BJ (cell line): ENCODE measurements at regions not wholly inside any gene's neighbourhood (a gene's known extent, or its start where the extent isn't known, plus 50 kb on each side); places are given as distances from the start of the nearest gene placed in this dataset.

Source experiments
- CTCF ChIA-PET: fragments of 350-600 bp; formaldehyde crosslinking; extraction: SDS; loops from one replicate; lab custom pipeline; 2021; ENCODE audit warnings: antibody characterized with exemption, inconsistent platforms; lab: Yijun Ruan, JAX
- POLR2A ChIA-PET: fragments of 300-600 bp; sonication (Branson Sonifier 250); formaldehyde crosslinking; extraction: SDS; loops from one replicate; lab custom pipeline; 2021; ENCODE audit warnings: antibody characterized with exemption; lab: Charles Lee
- DNase-seq: peaks from one replicate; pipeline ENCODE4 v3.0.0-alpha.2; 2011; ENCODE audit warnings: low read depth
- H3K27me3 ChIP-seq: 2 replicates; pipeline ENCODE4 v1.6.0; 2011; ENCODE audit warnings: low read length; ENCODE audit not compliant: control insufficient read depth, insufficient read depth
- H3K36me3 ChIP-seq: 2 replicates; pipeline ENCODE4 v1.5.1; 2011; ENCODE audit warnings: low read length; ENCODE audit not compliant: control insufficient read depth, insufficient read depth
- H3K4me3 ChIP-seq: 2 replicates; pipeline ENCODE4 v1.5.1; 2011; ENCODE audit warnings: low read depth, mild to moderate bottlenecking, control low read depth, low read length
- CTCF ChIP-seq: IDR thresholded peaks from 2 replicates; pipeline ENCODE4 v1.5.1; 2011; ENCODE audit warnings: low read depth, mild to moderate bottlenecking, control low read depth, inconsistent platforms, low read length, moderate library complexity; ENCODE audit not compliant: insufficient read depth

- no peaks in the 10 kb centered on the region for H3K36me3 ChIP-seq
- POLR2A ChIA-PET = no interaction called here
- DNase-seq = no peak
- TF ChIP-seq CTCF = no peak
- no peak overlapping the region for H3K4me3 ChIP-seq
- H3K27me3 ChIP-seq = peaks cover 3% of the 10 kb centered on the region
- CTCF ChIA-PET = interaction anchor here (0.5 to 0.7 kb wide), 2 partner anchors 11 to 111 kb away, joined by 3 to 4 read pairs; no protein-coding TSS in a partner anchor
These were observed 264.4 kb downstream of the LOXHD1 start for GRCh38 chr18:46392576-46392975.

GRCh38 chr18:46393230-46393629 is 263.8 kb downstream of the LOXHD1 start:
- POLR2A ChIA-PET = no interaction called here
- Histone ChIP-seq H3K36me3 (no peaks in the 10 kb centered on the region), H3K27me3 (peaks cover 1% of the 10 kb centered on the region), H3K4me3 (no peak overlapping the region)
- CTCF ChIA-PET = interaction anchor here (0.5 to 1.6 kb wide), 4 partner anchors 11 to 112 kb away, joined by 3 to 4 read pairs (median 3); no protein-coding TSS in a partner anchor
- DNase-seq = no peak
- no peak for TF ChIP-seq CTCF

DNA sequence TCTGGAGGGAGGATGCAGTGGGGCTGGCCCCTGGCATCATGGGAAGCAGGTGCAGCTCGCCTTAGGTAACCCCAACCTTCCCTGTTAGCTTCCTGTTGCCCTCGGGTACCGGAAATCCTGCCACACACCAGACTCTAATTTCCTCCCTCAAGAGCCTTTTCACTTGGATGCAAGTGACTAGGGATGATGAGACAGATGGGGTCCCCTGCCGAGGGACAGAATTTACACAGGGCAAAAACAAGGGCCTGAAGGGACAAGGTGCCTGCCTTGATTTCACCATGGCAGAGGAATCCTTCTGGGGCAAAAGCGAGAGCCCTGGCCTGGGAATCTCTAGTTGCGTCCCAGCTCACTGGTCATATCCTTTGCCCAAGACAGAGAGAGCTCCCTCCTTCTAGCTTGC is 263.1 kb downstream of the LOXHD1 start:
- Histone ChIP-seq H3K27me3 (peaks cover 1% of the 10 kb centered on the region; the same call in 1 of the 2 replicates), H3K4me3 (no peak overlapping the region), H3K36me3 (no peaks in the 10 kb centered on the region)
- TF ChIP-seq CTCF = no peak
- POLR2A ChIA-PET = no interaction called here
- CTCF ChIA-PET = interaction anchor here (1.6 kb wide), 1 partner anchor 11 kb away, joined by 3 read pairs; no protein-coding TSS in a partner anchor
- no peak for DNase-seq

GRCh38 chr18:46395795-46396194 is 261.2 kb downstream of the LOXHD1 start:
- TF ChIP-seq CTCF = no peak
- no peak for DNase-seq
- ChIA-PET CTCF (interaction anchor here (0.6 kb wide), 2 partner anchors 222 to 251 kb away, joined by 3 read pairs; a partner anchor contains a TSS), POLR2A (no interaction called here)
- Histone ChIP-seq H3K27me3 (peaks cover 1% of the 10 kb centered on the region; the same call in 1 of the 2 replicates), H3K36me3 (no peaks in the 10 kb centered on the region), H3K4me3 (no peak overlapping the region)

- H3K4me3 ChIP-seq = no peak overlapping the region
- ChIA-PET POLR2A (no interaction called here), CTCF (no interaction called here)
- H3K36me3 ChIP-seq = no peaks in the 10 kb centered on the region
- DNase-seq = no peak
- no peak for TF ChIP-seq CTCF
- H3K27me3 ChIP-seq = no peaks in the 10 kb centered on the region; the same call in 1 of the 2 replicates
These were observed 259.8 kb downstream of the LOXHD1 start for GRCh38 chr18:46397174-46397573.
